Frontal cortex (tissue), 3 donors: ENCODE measurements at regions not wholly inside any gene's neighbourhood (a gene's known extent, or its start where the extent isn't known, plus 50 kb on each side); places are given as distances from the start of the nearest gene placed in this dataset.
"Not testable (repeated sequence)": the region's sequence is repeated elsewhere in the genome, so short reads cannot be mapped to it uniquely, and the experiment has no call there.

Experiments used
- DNase-seq, 2 donors: peaks; one replicate each; pipeline ENCODE4 v3.0.0; 2012; ENCODE audit warnings: low spot score in 2 of 2
- FAIRE-seq: peaks from 2 replicates; lab custom pipeline; 2012; peaks lifted over from hg19 to GRCh38; lab: Jason Lieb, UNC
- donor health status: control.
- donor health status: control.
- donor health status: control.

GRCh38 chr20:17891131-17891530, 77.5 kb downstream of the SNX5 start:
- FAIRE-seq, DNase-seq: not testable (repeated sequence)

GRCh38 chr20:17890330-17890729, 78.3 kb downstream of the SNX5 start:
- DNase-seq (no peak), FAIRE-seq (no peak)

- no peak for DNase-seq
- FAIRE-seq = no peak
These were observed 79.4 kb downstream of the SNX5 start for GRCh38 chr20:17889226-17889625.

GRCh38 chr20:17888044-17888443, 80.5 kb downstream of the SNX5 start:
- FAIRE-seq = no peak
- no peak for DNase-seq

- DNase-seq (no peak), FAIRE-seq (no peak)
These were observed 81.1 kb downstream of the SNX5 start for GRCh38 chr20:17887331-17888030.

GRCh38 chr20:17885544-17885943, 83.0 kb downstream of the SNX5 start:
- FAIRE-seq = no peak
- DNase-seq = no peak

- FAIRE-seq = no peak
- DNase-seq = no peak
These were observed 83.5 kb downstream of the SNX5 start for GRCh38 chr20:17885076-17885475.

- DNase-seq (no peak), FAIRE-seq (no peak)
These were observed 84.1 kb downstream of the SNX5 start for GRCh38 chr20:17884307-17885003.

GRCh38 chr20:17883592-17884306, 84.8 kb downstream of the SNX5 start:
- DNase-seq (no peak), FAIRE-seq (no peak)

- FAIRE-seq = no peak
These were observed 85.6 kb downstream of the SNX5 start for GRCh38 chr20:17882834-17883591.

GRCh38 chr20:17882065-17882833, 86.3 kb downstream of the SNX5 start:
- no peak for FAIRE-seq

More at GRCh38 chr20:17882834-17883591, 85.6 kb downstream of the SNX5 start:
- DNase-seq = no peak

GRCh38 chr20:17881741-17882064, 86.9 kb downstream of the SNX5 start:
- DNase-seq (no peak), FAIRE-seq (no peak)

More at GRCh38 chr20:17882065-17882833, 86.3 kb downstream of the SNX5 start:
- no peak for DNase-seq

- no peak for DNase-seq
- FAIRE-seq = no peak
These were observed 89.5 kb downstream of the SNX5 start for GRCh38 chr20:17878912-17879602.

- FAIRE-seq (no peak), DNase-seq (no peak)
These were observed 90.3 kb downstream of the SNX5 start for GRCh38 chr20:17878069-17878911.

GRCh38 chr20:17875981-17876385, 92.6 kb downstream of the SNX5 start:
- FAIRE-seq (no peak), DNase-seq (no peak)

GRCh38 chr20:17875106-17875980, 93.3 kb downstream of the SNX5 start:
- DNase-seq (peak in 1 of 2 donors; percentile 48), FAIRE-seq (no peak)
